ENCODE measurements at regions not wholly inside any gene's neighbourhood (a gene's known extent, or its start where the extent isn't known, plus 50 kb on each side); places are given as distances from the start of the nearest gene placed in this dataset.
"Not testable (repeated sequence)": the region's sequence is repeated elsewhere in the genome, so short reads cannot be mapped to it uniquely, and the experiment has no call there.

DNA sequence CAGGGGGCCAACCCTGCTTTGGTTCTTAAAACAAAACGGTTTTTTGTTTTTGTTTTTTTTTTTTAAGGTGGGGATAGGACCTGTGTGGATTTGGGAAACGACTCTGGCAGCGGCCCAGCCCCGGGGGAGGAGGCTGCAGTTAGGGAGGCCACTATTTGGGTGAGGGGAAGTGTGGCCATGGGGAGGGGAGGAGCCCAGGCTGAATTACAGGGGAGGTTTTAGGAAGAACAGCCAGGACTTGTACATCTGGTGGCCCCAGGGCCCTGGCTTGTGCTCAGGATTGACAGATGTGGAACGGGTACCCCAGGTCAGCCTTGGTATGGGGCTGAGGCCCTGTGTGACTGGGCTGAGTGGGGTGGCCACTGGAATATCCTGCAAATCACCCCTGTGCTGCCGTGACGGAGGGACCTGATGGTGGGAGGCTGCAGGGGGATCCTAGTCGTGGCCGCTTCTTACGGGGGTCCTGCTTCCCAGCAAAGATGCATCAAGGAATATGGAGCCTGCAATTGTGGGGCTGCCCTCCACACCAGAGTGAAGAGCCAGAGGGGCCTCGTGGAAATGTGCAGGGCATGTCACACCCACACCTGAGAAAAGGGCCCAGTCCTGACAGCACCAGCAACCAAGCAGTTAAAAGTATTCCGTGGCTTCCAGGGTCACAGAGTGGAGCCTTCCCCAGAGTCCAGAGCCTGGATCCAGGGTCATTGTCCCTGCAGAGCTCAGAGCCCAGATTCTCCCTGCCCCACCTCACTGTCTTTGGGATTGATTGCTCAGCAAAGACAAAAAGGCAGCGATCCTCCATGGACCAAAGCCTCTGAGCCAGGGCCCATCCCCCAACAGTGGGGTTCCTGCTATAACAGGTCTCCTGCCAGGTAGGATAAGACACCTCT lies 55.2 kb upstream of the WNT7B start:
- no peaks in the 10 kb centered on the region for H3K27me3 ChIP-seq (ENCODE audit: control insufficient read depth, insufficient read depth, low read length)
- WGBS (ENCODE audit: insufficient coverage), result 60% methylated on average over 13 of the region's 13 CpGs
- H3K27ac ChIP-seq (ENCODE audit: low read depth, low read length), result no peak overlapping the region

DNA sequence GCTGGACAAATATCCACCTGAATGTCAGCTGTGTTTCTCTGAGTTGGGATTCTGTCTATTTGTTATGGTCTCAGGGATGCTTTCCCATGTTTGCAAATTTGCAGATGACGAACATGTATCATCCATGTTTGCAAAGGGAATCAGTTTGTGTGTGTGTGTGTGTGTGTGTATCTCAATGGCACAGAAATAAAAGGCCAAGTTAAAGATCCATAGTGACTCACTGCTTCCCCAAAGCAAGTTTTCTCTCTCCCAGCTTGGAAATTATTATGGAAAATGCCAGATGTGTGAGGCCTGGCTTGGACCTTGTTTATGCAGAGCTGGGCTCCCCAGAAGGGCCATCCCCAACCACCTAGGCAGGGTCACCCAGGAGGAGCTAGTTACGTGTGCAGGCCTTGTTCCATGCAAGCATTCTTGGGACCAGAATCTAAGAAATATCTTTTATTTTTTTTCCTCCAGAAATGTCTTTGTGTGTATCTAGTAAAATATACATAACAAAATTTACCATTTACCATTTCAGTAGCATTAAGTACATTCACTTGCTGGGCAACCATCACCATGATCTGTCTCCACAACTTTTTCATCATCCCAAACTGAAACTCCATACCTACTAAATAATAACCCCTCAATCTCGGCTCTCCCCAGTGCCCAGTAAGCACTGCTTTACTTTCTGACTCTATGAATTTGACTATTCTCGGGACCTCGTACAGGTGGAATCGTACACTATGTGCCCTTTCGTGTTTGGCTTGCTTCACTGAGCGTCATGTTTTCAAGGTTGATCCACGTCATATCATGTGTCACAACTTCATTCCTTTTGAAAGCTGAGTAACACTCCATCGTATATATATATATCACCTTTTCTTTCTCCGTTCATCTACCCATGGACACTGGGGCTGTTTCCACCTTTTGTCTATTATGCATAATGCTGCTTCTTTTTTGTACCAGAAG lies 56.6 kb upstream of the WNT7B start:
- Histone ChIP-seq H3K4me3 (ENCODE audit: low read depth, low read length) (no peak overlapping the region), H3K27me3 (ENCODE audit: control insufficient read depth, insufficient read depth, low read length) (no peaks in the 10 kb centered on the region), H3K9me3 (ENCODE audit: control insufficient read depth, insufficient read depth, low read length) (no peaks in the 10 kb centered on the region), H3K4me1 (ENCODE audit: control insufficient read depth, insufficient read depth, low read length) (peaks cover 31% of the 10 kb centered on the region), H3K27ac (ENCODE audit: low read depth, low read length) (no peak overlapping the region), H3K36me3 (ENCODE audit: control insufficient read depth, insufficient read depth, low read length) (no peaks in the 10 kb centered on the region)
- no peak for DNase-seq (ENCODE audit: low read depth in 4 of 6, low spot score in 6 of 6)
- WGBS (ENCODE audit: insufficient coverage), result 93% methylated on average over 7 of the region's 11 CpGs

More for the DNA sequence above, 55.2 kb upstream of the WNT7B start:
- Histone ChIP-seq H3K36me3 (ENCODE audit: control insufficient read depth, insufficient read depth, low read length) (no peaks in the 10 kb centered on the region), H3K4me1 (ENCODE audit: control insufficient read depth, insufficient read depth, low read length) (peaks cover 39% of the 10 kb centered on the region), H3K9me3 (ENCODE audit: control insufficient read depth, insufficient read depth, low read length) (no peaks in the 10 kb centered on the region), H3K4me3 (ENCODE audit: low read depth, low read length) (no peak overlapping the region)
- no peak for DNase-seq (ENCODE audit: low read depth in 4 of 6, low spot score in 6 of 6)

- 85% methylated on average over 4 of the region's 5 CpGs for WGBS (ENCODE audit: insufficient coverage)
- H3K9me3 ChIP-seq (ENCODE audit: control insufficient read depth, insufficient read depth, low read length); H3K27me3 ChIP-seq (ENCODE audit: control insufficient read depth, insufficient read depth, low read length); H3K36me3 ChIP-seq (ENCODE audit: control insufficient read depth, insufficient read depth, low read length); H3K27ac ChIP-seq (ENCODE audit: low read depth, low read length); DNase-seq (ENCODE audit: low read depth in 4 of 6, low spot score in 6 of 6); H3K4me3 ChIP-seq (ENCODE audit: low read depth, low read length): not testable (repeated sequence)
- H3K4me1 ChIP-seq (ENCODE audit: control insufficient read depth, insufficient read depth, low read length), result peaks cover 30% of the 10 kb centered on the region
Measured at GRCh38 chr22:46034480-46034879, 57.5 kb upstream of the WNT7B start.

DNA sequence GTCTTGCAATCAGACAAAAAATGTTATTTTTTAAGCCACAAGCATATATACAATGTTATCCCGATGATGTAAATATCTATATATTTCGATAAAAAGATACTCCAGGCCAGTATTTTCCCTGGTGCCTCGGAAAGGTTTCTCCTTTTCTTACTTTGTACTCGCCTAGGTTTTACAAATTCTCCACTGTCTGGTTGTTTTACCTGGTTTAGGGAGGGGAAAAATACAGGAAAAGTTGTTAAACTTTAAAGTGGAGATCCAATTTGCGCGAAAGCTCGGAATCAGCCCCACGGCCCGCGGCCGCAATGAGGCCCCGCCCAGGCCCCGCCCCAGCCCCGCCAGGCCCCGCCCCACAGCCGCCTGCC lies 58.4 kb upstream of the WNT7B start:
- Histone ChIP-seq H3K27me3 (ENCODE audit: control insufficient read depth, insufficient read depth, low read length) (no peaks in the 10 kb centered on the region), H3K4me3 (ENCODE audit: low read depth, low read length) (peak overlapping the region; percentile 60), H3K36me3 (ENCODE audit: control insufficient read depth, insufficient read depth, low read length) (no peaks in the 10 kb centered on the region), H3K27ac (ENCODE audit: low read depth, low read length) (peak overlapping the region; percentile 89), H3K4me1 (ENCODE audit: control insufficient read depth, insufficient read depth, low read length) (peaks cover 25% of the 10 kb centered on the region), H3K9me3 (ENCODE audit: control insufficient read depth, insufficient read depth, low read length) (no peaks in the 10 kb centered on the region)
- WGBS (ENCODE audit: insufficient coverage), result 0% methylated on average over 12 of the region's 16 CpGs
- no peak for DNase-seq (ENCODE audit: low read depth in 4 of 6, low spot score in 6 of 6)

DNA sequence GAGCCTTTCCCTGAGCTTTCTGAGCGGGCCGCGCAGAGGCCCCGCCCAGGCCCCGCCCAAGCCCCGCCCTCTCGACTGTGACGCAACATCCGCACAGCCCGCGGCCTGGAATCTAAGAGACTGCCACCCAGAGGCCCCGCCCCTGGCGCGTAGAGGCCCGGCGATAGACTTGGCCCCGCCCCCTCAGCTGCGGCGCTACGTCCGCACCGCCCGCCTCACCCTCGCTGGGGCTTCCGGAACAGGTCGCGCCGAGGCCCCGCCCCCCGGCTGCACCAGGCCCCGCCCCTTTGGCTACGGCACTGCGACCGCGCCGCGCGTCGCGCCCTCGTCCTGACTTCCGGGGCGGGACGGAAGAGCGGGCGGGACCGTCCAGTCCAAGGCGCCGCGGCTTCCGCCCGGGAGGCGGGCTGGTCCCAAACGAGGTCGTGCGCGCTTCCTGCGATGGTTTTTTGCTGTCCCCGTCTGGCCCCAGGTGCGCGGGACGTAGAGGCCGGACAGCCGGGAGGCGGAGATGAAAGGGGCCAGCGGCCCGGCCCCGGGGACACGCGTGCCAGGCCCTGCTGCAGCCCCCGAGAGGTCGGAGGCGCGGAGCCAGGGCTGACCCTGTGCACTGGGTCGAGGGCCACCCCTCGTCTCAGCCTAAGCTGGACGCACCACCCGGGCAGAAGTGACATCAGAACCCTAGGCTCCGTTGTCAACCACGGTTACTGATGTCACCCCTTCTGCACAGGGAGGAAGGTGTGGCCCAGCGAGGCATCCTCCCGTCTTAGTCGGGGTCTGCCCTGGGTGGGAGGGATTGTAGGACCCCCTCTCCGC lies 59.0 kb upstream of the WNT7B start:
- Histone ChIP-seq H3K27ac (ENCODE audit: low read depth, low read length) (peak overlapping the region; percentile 93), H3K9me3 (ENCODE audit: control insufficient read depth, insufficient read depth, low read length) (no peaks in the 10 kb centered on the region), H3K4me1 (ENCODE audit: control insufficient read depth, insufficient read depth, low read length) (peaks cover 21% of the 10 kb centered on the region), H3K36me3 (ENCODE audit: control insufficient read depth, insufficient read depth, low read length) (no peaks in the 10 kb centered on the region), H3K27me3 (ENCODE audit: control insufficient read depth, insufficient read depth, low read length) (no peaks in the 10 kb centered on the region), H3K4me3 (ENCODE audit: low read depth, low read length) (peak overlapping the region; percentile 75)
- WGBS (ENCODE audit: insufficient coverage), result under 1% methylated on average over 84 of the region's 84 CpGs
- peak in 5 of 6 donors; percentile 98 to 100 (median 99) for DNase-seq (ENCODE audit: low read depth in 4 of 6, low spot score in 6 of 6)

DNA sequence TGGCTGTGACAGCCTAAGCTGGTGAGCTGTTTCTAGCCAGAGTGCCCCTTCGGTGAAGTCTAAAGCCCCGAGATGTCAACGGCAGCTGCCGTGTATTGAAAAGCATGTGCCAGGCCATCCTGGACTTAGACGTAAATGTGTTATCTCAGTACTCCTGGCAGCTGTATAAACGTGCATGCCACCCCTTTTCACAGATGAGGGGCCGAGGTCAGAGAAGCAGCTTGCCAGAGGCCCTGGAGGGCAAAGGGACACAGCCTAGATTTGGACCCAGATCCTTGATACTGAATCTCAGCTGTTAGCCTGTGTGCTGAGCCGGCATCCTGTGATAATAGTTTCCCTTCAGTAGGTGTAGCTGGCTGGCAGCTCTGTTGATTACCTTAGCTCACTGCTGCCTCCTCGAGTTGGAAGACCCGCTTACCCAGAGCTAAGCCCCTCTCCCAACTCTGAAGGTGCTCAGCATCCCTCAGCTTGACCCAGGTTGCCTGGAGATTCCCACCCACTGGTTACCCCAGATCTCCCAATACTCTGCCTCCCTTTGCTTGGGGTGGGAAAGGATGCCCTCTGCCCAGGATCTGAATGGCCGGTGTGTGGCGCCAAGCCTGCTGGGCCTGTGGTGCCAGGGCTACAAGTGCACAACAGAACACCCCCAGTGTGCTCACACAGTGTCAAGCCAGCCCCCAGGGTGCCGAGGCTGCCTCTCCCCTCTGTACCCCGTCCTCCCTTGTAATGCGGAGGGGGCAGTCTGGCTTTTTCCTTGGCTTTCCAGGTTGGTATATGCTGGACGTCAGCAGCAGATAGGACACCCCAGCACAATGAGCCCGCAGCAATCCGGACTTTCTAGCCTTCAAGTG lies 59.8 kb upstream of the WNT7B start:
- Histone ChIP-seq H3K27me3 (ENCODE audit: control insufficient read depth, insufficient read depth, low read length) (no peaks in the 10 kb centered on the region), H3K9me3 (ENCODE audit: control insufficient read depth, insufficient read depth, low read length) (no peaks in the 10 kb centered on the region), H3K4me3 (ENCODE audit: low read depth, low read length) (peak overlapping the region; percentile 75), H3K36me3 (ENCODE audit: control insufficient read depth, insufficient read depth, low read length) (no peaks in the 10 kb centered on the region), H3K27ac (ENCODE audit: low read depth, low read length) (peak overlapping the region; percentile 93), H3K4me1 (ENCODE audit: control insufficient read depth, insufficient read depth, low read length) (peaks cover 26% of the 10 kb centered on the region)
- DNase-seq (ENCODE audit: low read depth in 4 of 6, low spot score in 6 of 6), result peak in 2 of 6 donors; percentile 49 to 72
- WGBS (ENCODE audit: insufficient coverage), result 38% methylated on average over 15 of the region's 18 CpGs

DNA sequence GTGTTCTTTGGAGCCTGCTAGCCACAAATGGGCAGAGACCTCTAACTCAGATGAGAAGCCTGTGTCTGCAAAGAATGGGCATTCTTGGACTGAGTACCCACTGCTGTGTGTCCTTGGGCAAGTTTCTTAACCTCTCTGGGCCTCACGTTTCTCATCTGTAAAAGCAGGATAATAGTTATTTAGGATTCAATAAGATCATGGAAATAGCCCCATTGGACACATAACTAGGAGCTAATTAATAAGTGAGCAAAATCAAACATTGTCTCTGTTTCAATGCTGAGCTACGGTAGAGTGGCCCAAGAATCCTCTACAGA lies 61.2 kb upstream of the WNT7B start:
- WGBS (ENCODE audit: insufficient coverage), result 60% methylated on average over 1 of the region's 2 CpGs
- no peak for DNase-seq (ENCODE audit: low read depth in 4 of 6, low spot score in 6 of 6)

DNA sequence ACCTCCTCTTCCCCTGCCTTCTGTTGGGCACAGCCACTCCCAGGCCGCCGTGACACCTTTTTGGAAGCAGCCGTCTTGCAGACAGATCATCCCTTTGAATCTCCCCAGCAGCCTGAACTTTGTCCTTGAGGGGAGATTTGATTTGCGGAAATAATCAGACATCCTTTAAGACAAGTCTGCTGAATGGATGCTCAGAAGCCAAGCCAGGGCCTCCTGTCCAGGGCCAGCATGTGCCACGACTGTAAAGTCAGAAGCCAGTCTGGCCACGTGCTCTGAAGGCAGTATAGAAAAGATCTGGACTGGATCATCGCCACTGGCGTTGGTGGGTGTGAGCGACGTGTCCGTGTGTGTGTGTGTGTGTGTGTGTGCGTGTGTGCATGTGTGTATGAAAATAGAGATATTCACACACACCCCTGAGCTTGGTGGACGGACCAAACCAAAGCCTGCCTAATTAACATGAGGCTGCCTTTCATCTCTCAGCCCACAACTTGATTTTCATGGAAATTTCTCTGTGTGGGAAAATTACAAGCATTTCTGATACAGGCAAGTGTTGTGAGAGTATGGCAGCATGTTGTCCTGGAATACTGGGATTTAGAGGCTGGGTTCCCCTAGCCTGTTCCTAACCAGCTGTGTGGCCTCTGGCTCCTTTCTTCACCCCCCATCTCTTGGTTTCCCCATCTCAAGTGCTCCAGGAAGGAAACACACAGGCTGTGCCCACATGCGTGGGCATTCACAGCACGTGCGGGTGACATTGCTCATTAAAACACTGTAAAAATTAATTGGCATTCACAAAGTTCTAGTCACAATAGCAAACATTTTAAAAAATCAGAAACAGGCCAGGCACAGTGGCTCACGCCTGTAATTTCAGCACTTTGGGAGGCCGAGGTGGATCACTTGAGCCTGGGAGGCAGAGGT lies 61.8 kb upstream of the WNT7B start:
- no peak for DNase-seq (ENCODE audit: low read depth in 4 of 6, low spot score in 6 of 6)
- Histone ChIP-seq H3K9me3 (ENCODE audit: control insufficient read depth, insufficient read depth, low read length) (no peaks in the 10 kb centered on the region), H3K36me3 (ENCODE audit: control insufficient read depth, insufficient read depth, low read length) (no peaks in the 10 kb centered on the region), H3K4me1 (ENCODE audit: control insufficient read depth, insufficient read depth, low read length) (peaks cover 28% of the 10 kb centered on the region), H3K27me3 (ENCODE audit: control insufficient read depth, insufficient read depth, low read length) (no peaks in the 10 kb centered on the region), H3K4me3 (ENCODE audit: low read depth, low read length) (no peak overlapping the region), H3K27ac (ENCODE audit: low read depth, low read length) (no peak overlapping the region)
- 60% methylated on average over 9 of the region's 18 CpGs for WGBS (ENCODE audit: insufficient coverage)

More for the DNA sequence above, 61.2 kb upstream of the WNT7B start:
- no peak overlapping the region for H3K27ac ChIP-seq (ENCODE audit: low read depth, low read length)
- peaks cover 22% of the 10 kb centered on the region for H3K4me1 ChIP-seq (ENCODE audit: control insufficient read depth, insufficient read depth, low read length)
- no peaks in the 10 kb centered on the region for H3K27me3 ChIP-seq (ENCODE audit: control insufficient read depth, insufficient read depth, low read length)
- no peaks in the 10 kb centered on the region for H3K9me3 ChIP-seq (ENCODE audit: control insufficient read depth, insufficient read depth, low read length)
- no peak overlapping the region for H3K4me3 ChIP-seq (ENCODE audit: low read depth, low read length)
- H3K36me3 ChIP-seq (ENCODE audit: control insufficient read depth, insufficient read depth, low read length), result no peaks in the 10 kb centered on the region
